ENCODE measurements at regions not wholly inside any gene's neighbourhood (a gene's known extent, or its start where the extent isn't known, plus 50 kb on each side); places are given as distances from the start of the nearest gene placed in this dataset.

GRCh38 chr1:38308780-38309179 lies 262.2 kb upstream of the POU3F1 start:
- H3K23ac ChIP-seq (ENCODE audit: insufficient read length, low read depth, low read length), result no peak overlapping the region
- H3K18ac ChIP-seq (ENCODE audit: insufficient read length, low read depth, low read length), result no peak overlapping the region
- Mint-ChIP-seq H3K4me1 (0 out of 4 replicates have a peak, but pooled peaks cover 3 to 4% of the 10 kb centered on the region in 2 experiments), H3K27me3 (ENCODE audit: low read depth) (no peaks in the 10 kb centered on the region), H3K4me3 (no peak overlapping the region), H3K27ac (no peak overlapping the region), H3K36me3 (ENCODE audit: insufficient read depth in 1 of 3, low read depth in 3 of 3) (peaks cover 0 to 5% (median 2%) of the 10 kb centered on the region in 3 experiments; a peak in 3 of 7 replicates), H3K9me3 (peaks cover 0 to 4% of the 10 kb centered on the region in 2 experiments; a peak in 1 of 5 replicates)
- no peak overlapping the region for H3K4ac ChIP-seq (ENCODE audit: low read depth, low read length)
- H3T11ph ChIP-seq (ENCODE audit: low read length), result no peak overlapping the region
- H3K9ac ChIP-seq (ENCODE audit: extremely low read depth, insufficient read length, low read length), result no peak overlapping the region
- no peak for TF ChIP-seq CTCF (conservative IDR thresholded peaks at IDR 0.05)
- H4K91ac ChIP-seq (ENCODE audit: insufficient read length, low read depth, low read length), result no peak overlapping the region
- no peak overlapping the region for H4K5ac ChIP-seq (ENCODE audit: insufficient read length, low read depth, low read length)
- no peaks in the 10 kb centered on the region for H3K4me1 ChIP-seq (ENCODE audit: insufficient read depth, low read length)
- no peak for DNase-seq
- H3K9me3 ChIP-seq (ENCODE audit: control insufficient read depth, low read depth, low read length), result no peaks in the 10 kb centered on the region
- H3K14ac ChIP-seq (ENCODE audit: insufficient read depth, low read length), result no peak overlapping the region
- no peak overlapping the region for H2BK12ac ChIP-seq (ENCODE audit: insufficient read length, low read depth, low read length)
- no CpG with 5 or more reads among the region's 2 CpGs for WGBS (ENCODE audit: extremely low coverage, insufficient read length, low lambda C conversion rate)
- no peak overlapping the region for H4K8ac ChIP-seq (replicated peaks; ENCODE audit: insufficient read length, low read depth, low read length)
- H3K4me2 ChIP-seq (ENCODE audit: insufficient read depth, insufficient read length, low read length), result no peak overlapping the region
- no peaks in the 10 kb centered on the region for H3K27me3 ChIP-seq (ENCODE audit: insufficient read depth, low read length)
- H3K79me2 ChIP-seq (ENCODE audit: insufficient read depth, low read length), result no peaks in the 10 kb centered on the region
- H2AFZ ChIP-seq (ENCODE audit: low read length), result no peak overlapping the region
- no peak overlapping the region for H3K27ac ChIP-seq (ENCODE audit: insufficient read length, low read depth, low read length)
- no peaks in the 10 kb centered on the region for H4K20me1 ChIP-seq (ENCODE audit: control insufficient read depth, insufficient read depth, insufficient read length)
- H2BK20ac ChIP-seq (ENCODE audit: low read depth, low read length, poor library complexity, severe bottlenecking), result no peak overlapping the region
- H2AK5ac ChIP-seq (ENCODE audit: insufficient read length, low read length), result no peak overlapping the region
- H2BK120ac ChIP-seq (ENCODE audit: low read depth, low read length, poor library complexity, severe bottlenecking), result no peak overlapping the region
- H2BK15ac ChIP-seq (ENCODE audit: low read depth, low read length), result no peak overlapping the region
- H3K23me2 ChIP-seq (ENCODE audit: insufficient read length, low read depth, low read length, poor library complexity, severe bottlenecking), result no peaks in the 10 kb centered on the region
- H3K56ac ChIP-seq (ENCODE audit: insufficient read length, low read depth, low read length), result no peak overlapping the region
- H2BK5ac ChIP-seq (ENCODE audit: insufficient read length, low read length), result no peak overlapping the region
- no peaks in the 10 kb centered on the region for H3K79me1 ChIP-seq (ENCODE audit: insufficient read depth, low read depth, low read length, poor library complexity, severe bottlenecking)

All from H9 (cell line).